ENCODE measurements at regions not wholly inside any gene's neighbourhood (a gene's known extent, or its start where the extent isn't known, plus 50 kb on each side); places are given as distances from the start of the nearest gene placed in this dataset.

- TF ChIP-seq CTCF (IDR thresholded peaks at IDR 0.05), result no peak
- TF ChIP-seq TCF7L2 (IDR thresholded peaks at IDR 0.05; ENCODE audit: low read depth, low read length), result no peak
- TF ChIP-seq SIN3A (IDR thresholded peaks at IDR 0.05; ENCODE audit: borderline replicate concordance, insufficient read depth, low read depth, low read length), result no peak
Measured at GRCh38 chr17:72005332-72006163, 115.3 kb upstream of the SOX9 start.

Measured in Panc1 (cell line).